ENCODE measurements at regions not wholly inside any gene's neighbourhood (a gene's known extent, or its start where the extent isn't known, plus 50 kb on each side); places are given as distances from the start of the nearest gene placed in this dataset.

GRCh38 chr5:116750631-116751580 lies 176.3 kb upstream of the SEMA6A start:
- no peaks in the 10 kb centered on the region for H3K9me3 ChIP-seq
- no peaks in the 10 kb centered on the region for H3K36me3 ChIP-seq
- TF ChIP-seq POLR2A (IDR thresholded peaks at IDR 0.05), result no peak
- no peak for TF ChIP-seq POLR2AphosphoS5 (IDR thresholded peaks at IDR 0.05; ENCODE audit: insufficient read depth in 1 of 2, low read depth in 1 of 2)
- TF ChIP-seq, protein P1, sequence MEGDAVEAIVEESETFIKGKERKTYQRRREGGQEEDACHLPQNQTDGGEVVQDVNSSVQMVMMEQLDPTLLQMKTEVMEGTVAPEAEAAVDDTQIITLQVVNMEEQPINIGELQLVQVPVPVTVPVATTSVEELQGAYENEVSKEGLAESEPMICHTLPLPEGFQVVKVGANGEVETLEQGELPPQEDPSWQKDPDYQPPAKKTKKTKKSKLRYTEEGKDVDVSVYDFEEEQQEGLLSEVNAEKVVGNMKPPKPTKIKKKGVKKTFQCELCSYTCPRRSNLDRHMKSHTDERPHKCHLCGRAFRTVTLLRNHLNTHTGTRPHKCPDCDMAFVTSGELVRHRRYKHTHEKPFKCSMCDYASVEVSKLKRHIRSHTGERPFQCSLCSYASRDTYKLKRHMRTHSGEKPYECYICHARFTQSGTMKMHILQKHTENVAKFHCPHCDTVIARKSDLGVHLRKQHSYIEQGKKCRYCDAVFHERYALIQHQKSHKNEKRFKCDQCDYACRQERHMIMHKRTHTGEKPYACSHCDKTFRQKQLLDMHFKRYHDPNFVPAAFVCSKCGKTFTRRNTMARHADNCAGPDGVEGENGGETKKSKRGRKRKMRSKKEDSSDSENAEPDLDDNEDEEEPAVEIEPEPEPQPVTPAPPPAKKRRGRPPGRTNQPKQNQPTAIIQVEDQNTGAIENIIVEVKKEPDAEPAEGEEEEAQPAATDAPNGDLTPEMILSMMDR (IDR thresholded peaks at IDR 0.05), result no peak
- no peaks in the 10 kb centered on the region for H3K27me3 ChIP-seq
- H3K27ac ChIP-seq, result no peak overlapping the region
- intact Hi-C loops (cut with DNase I), result no loop called here
- no peak overlapping the region for H3K4me3 ChIP-seq
- DNase-seq (ENCODE audit: extremely low spot score in 2 of 2), result no peak
- peaks cover 8% of the 10 kb centered on the region for H3K4me1 ChIP-seq

DNA sequence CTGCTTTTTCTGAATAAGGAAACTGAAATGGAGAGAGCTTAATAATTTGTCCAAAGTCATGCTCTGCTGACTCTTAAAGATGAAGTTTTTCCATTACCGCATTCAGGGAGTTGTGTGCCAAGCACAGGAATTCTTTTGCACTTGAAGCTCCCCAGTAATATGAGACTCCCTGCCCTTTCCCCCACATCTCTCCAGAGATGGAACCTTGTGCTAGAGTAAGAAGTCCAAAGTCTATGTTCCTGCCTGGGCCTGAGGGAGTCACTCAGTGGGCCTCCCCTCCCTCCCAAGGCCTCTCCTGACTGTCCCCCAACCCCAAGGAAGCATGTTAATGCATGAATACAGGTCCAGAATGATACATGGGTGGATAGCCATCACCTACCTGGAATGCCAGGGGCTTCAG lies 173.3 kb upstream of the SEMA6A start:
- Histone ChIP-seq H3K9me3 (no peaks in the 10 kb centered on the region), H3K36me3 (no peaks in the 10 kb centered on the region), H3K27me3 (no peaks in the 10 kb centered on the region), H3K4me1 (peaks cover 8% of the 10 kb centered on the region), H3K27ac (no peak overlapping the region), H3K4me3 (no peak overlapping the region)
- DNase-seq (ENCODE audit: extremely low spot score in 2 of 2), result no peak
- intact Hi-C loops (cut with DNase I), result no loop called here
- no peak for TF ChIP-seq POLR2A (IDR thresholded peaks at IDR 0.05)
- TF ChIP-seq POLR2AphosphoS5 (IDR thresholded peaks at IDR 0.05; ENCODE audit: insufficient read depth in 1 of 2, low read depth in 1 of 2), result no peak
- TF ChIP-seq, protein P1 (IDR thresholded peaks at IDR 0.05), result no peak

GRCh38 chr5:116746668-116747067 lies 172.0 kb upstream of the SEMA6A start:
- H3K27ac ChIP-seq, result peak overlapping the region; percentile 12
- TF ChIP-seq, protein P1 (IDR thresholded peaks at IDR 0.05), result no peak
- no peak for TF ChIP-seq POLR2AphosphoS5 (IDR thresholded peaks at IDR 0.05; ENCODE audit: insufficient read depth in 1 of 2, low read depth in 1 of 2)
- no peak for TF ChIP-seq POLR2A (IDR thresholded peaks at IDR 0.05)
- no peak overlapping the region for H3K4me3 ChIP-seq
- H3K27me3 ChIP-seq, result no peaks in the 10 kb centered on the region
- H3K36me3 ChIP-seq, result no peaks in the 10 kb centered on the region
- DNase-seq (ENCODE audit: extremely low spot score in 2 of 2), result no peak
- H3K9me3 ChIP-seq, result no peaks in the 10 kb centered on the region
- H3K4me1 ChIP-seq, result peaks cover 8% of the 10 kb centered on the region
- intact Hi-C loops (cut with DNase I), result no loop called here

GRCh38 chr5:116740771-116741170 lies 166.1 kb upstream of the SEMA6A start:
- no peaks in the 10 kb centered on the region for H3K27me3 ChIP-seq
- no peaks in the 10 kb centered on the region for H3K9me3 ChIP-seq
- H3K4me1 ChIP-seq, result peaks cover 17% of the 10 kb centered on the region
- intact Hi-C loops (cut with DNase I), result no loop called here
- DNase-seq (ENCODE audit: extremely low spot score in 2 of 2), result no peak
- TF ChIP-seq POLR2AphosphoS5 (IDR thresholded peaks at IDR 0.05; ENCODE audit: insufficient read depth in 1 of 2, low read depth in 1 of 2) (no peak), POLR2A (IDR thresholded peaks at IDR 0.05) (no peak)
- TF ChIP-seq, protein P1 (IDR thresholded peaks at IDR 0.05), result no peak
- no peak overlapping the region for H3K4me3 ChIP-seq
- H3K27ac ChIP-seq, result no peak overlapping the region
- H3K36me3 ChIP-seq, result no peaks in the 10 kb centered on the region

GRCh38 chr5:116739571-116739970 lies 164.9 kb upstream of the SEMA6A start:
- TF ChIP-seq, protein P1 (IDR thresholded peaks at IDR 0.05), result no peak
- TF ChIP-seq POLR2A (IDR thresholded peaks at IDR 0.05) (no peak), POLR2AphosphoS5 (IDR thresholded peaks at IDR 0.05; ENCODE audit: insufficient read depth in 1 of 2, low read depth in 1 of 2) (no peak)
- intact Hi-C loops (cut with DNase I), result no loop called here
- peaks cover 21% of the 10 kb centered on the region for H3K4me1 ChIP-seq
- H3K4me3 ChIP-seq, result peak overlapping the region; percentile 6 to 16
- peak overlapping the region; percentile 5 for H3K27ac ChIP-seq
- no peaks in the 10 kb centered on the region for H3K27me3 ChIP-seq
- no peaks in the 10 kb centered on the region for H3K9me3 ChIP-seq
- no peak for DNase-seq (ENCODE audit: extremely low spot score in 2 of 2)
- H3K36me3 ChIP-seq, result no peaks in the 10 kb centered on the region

Measured in vagina (tissue), 2 donors.